Osteocyte (in vitro differentiated cells): ENCODE measurements at regions not wholly inside any gene's neighbourhood (a gene's known extent, or its start where the extent isn't known, plus 50 kb on each side); places are given as distances from the start of the nearest gene placed in this dataset.

ENCODE experiments used
- DNase-seq: peaks from one replicate; pipeline ENCODE4 v3.0.0; 2021; ENCODE audit warnings: mixed read lengths; ENCODE audit not compliant: unreplicated experiment; ENCODE audit errors: extremely low spot score
- H3K27ac Mint-ChIP-seq: one replicate; pipeline ENCODE4 v1.8.0; 2021; ENCODE audit warnings: mild to moderate bottlenecking, mixed read lengths; ENCODE audit not compliant: unreplicated experiment
- H3K27me3 Mint-ChIP-seq: one replicate; pipeline ENCODE4 v1.8.0; 2021; ENCODE audit warnings: mixed read lengths; ENCODE audit not compliant: unreplicated experiment
- H3K36me3 Mint-ChIP-seq: one replicate; pipeline ENCODE4 v1.8.0; 2021; ENCODE audit warnings: mixed read lengths; ENCODE audit not compliant: unreplicated experiment
- H3K4me1 Mint-ChIP-seq: one replicate; pipeline ENCODE4 v1.8.0; 2021; ENCODE audit warnings: mixed read lengths; ENCODE audit not compliant: unreplicated experiment
- H3K4me3 Mint-ChIP-seq: one replicate; pipeline ENCODE4 v1.8.0; 2021; ENCODE audit warnings: mild to moderate bottlenecking, moderate library complexity, mixed read lengths; ENCODE audit not compliant: unreplicated experiment
- H3K9me3 Mint-ChIP-seq: one replicate; pipeline ENCODE4 v1.8.0; 2021; ENCODE audit warnings: mixed read lengths; ENCODE audit not compliant: unreplicated experiment
- TF ChIP-seq, protein P1 (sequence below): fragments of 200-600 bp; sonication (generic); IDR thresholded peaks from 2 replicates; pipeline ENCODE4 v1.5.0; 2021; ENCODE audit warnings: antibody characterized with exemption, mild to moderate bottlenecking, moderate library complexity

GRCh38 chr2:34828481-34828880 lies 1229.4 kb upstream of the FAM98A start:
- Mint-ChIP-seq H3K27ac (no peak overlapping the region), H3K9me3 (peaks cover 30% of the 10 kb centered on the region), H3K4me1 (no peaks in the 10 kb centered on the region), H3K36me3 (no peaks in the 10 kb centered on the region), H3K4me3 (no peak overlapping the region), H3K27me3 (no peaks in the 10 kb centered on the region)
- no peak for DNase-seq
- TF ChIP-seq, protein P1, sequence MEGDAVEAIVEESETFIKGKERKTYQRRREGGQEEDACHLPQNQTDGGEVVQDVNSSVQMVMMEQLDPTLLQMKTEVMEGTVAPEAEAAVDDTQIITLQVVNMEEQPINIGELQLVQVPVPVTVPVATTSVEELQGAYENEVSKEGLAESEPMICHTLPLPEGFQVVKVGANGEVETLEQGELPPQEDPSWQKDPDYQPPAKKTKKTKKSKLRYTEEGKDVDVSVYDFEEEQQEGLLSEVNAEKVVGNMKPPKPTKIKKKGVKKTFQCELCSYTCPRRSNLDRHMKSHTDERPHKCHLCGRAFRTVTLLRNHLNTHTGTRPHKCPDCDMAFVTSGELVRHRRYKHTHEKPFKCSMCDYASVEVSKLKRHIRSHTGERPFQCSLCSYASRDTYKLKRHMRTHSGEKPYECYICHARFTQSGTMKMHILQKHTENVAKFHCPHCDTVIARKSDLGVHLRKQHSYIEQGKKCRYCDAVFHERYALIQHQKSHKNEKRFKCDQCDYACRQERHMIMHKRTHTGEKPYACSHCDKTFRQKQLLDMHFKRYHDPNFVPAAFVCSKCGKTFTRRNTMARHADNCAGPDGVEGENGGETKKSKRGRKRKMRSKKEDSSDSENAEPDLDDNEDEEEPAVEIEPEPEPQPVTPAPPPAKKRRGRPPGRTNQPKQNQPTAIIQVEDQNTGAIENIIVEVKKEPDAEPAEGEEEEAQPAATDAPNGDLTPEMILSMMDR: no peak

GRCh38 chr2:34827398-34827797 lies 1228.3 kb upstream of the FAM98A start:
- H3K27me3 Mint-ChIP-seq: no peaks in the 10 kb centered on the region
- H3K9me3 Mint-ChIP-seq: peaks cover 30% of the 10 kb centered on the region
- no peaks in the 10 kb centered on the region for H3K36me3 Mint-ChIP-seq
- no peak overlapping the region for H3K27ac Mint-ChIP-seq
- H3K4me1 Mint-ChIP-seq: no peaks in the 10 kb centered on the region
- H3K4me3 Mint-ChIP-seq: no peak overlapping the region
- no peak for DNase-seq
- TF ChIP-seq, protein P1: no peak

DNA sequence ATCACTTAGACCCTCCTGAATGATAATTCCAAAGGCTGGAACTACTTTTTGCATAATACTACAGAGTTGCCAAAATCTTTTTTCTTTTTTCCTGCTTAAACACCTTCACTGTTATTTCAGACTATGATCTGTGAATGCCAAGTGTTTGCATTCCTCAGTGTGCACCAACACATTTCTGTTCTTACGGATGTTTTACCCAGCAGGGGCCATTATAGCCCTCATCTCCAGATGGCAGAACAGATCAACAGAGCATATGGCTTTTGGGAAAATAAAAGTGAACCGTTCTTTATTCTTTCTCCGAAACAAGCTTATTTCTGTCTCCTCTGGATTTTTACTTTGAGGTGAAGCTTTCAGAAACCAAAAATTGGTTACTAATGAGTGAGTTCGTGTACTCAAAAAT lies 1226.6 kb upstream of the FAM98A start:
- Mint-ChIP-seq H3K27ac (no peak overlapping the region), H3K4me3 (no peak overlapping the region), H3K4me1 (no peaks in the 10 kb centered on the region), H3K27me3 (no peaks in the 10 kb centered on the region), H3K36me3 (no peaks in the 10 kb centered on the region), H3K9me3 (peaks cover 30% of the 10 kb centered on the region)
- TF ChIP-seq, protein P1: no peak
- no peak for DNase-seq

DNA sequence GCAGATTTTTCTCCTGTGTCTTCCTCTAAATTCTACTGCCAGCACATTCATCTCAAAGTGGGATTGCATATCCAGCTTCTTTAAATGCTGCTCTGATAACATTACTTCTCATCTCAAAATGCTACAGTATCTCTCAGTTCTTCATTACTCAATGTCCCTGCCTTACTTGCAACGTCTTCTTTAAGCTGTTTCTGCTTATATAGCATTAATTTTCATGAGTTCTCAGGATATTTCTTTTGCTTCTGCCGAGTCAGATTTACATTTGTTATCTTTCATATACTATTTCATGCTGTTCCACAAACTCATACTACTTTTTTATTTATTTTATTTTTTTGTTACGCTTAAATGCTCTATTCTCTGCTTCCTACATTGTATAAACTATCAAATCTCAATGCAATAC lies 1223.5 kb upstream of the FAM98A start:
- Mint-ChIP-seq H3K36me3 (no peaks in the 10 kb centered on the region), H3K4me1 (no peaks in the 10 kb centered on the region), H3K4me3 (no peak overlapping the region), H3K27ac (no peak overlapping the region), H3K27me3 (no peaks in the 10 kb centered on the region), H3K9me3 (peaks cover 9% of the 10 kb centered on the region)
- TF ChIP-seq, protein P1: no peak
- no peak for DNase-seq

DNA sequence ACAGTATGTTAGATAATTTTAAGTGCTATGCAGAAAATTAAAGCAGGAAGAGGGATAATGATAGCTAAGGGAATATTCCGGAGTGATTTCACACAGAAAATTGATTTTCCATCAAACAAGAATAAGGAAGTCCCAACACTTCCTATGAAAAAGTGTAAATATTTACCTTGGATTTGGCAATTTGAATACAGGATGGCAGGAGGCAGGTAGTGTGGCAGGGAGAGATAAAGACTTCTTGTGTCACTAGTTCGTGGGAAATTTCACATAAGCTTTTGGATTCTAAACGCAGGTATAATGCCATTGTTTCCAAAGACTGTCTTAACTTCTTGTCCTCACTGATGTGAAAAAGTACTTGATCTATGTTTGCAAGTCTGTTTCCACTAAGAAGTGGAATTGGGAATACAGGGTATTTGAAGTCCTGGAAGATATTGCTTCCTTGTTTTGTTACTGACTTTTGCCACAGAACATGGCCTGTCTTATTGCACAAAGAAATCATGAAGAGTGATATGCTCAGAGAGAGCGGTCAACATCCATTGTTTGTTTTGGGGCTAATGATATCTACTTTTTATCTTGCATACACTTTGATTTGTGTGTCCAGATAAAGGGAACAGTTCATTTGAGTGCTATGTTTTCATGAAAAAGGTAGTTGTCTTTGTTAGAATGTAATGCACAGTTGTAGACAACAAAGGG lies 1216.1 kb upstream of the FAM98A start:
- DNase-seq: no peak
- no peak overlapping the region for H3K27ac Mint-ChIP-seq
- no peaks in the 10 kb centered on the region for H3K4me1 Mint-ChIP-seq
- H3K9me3 Mint-ChIP-seq: peaks cover 3% of the 10 kb centered on the region
- H3K4me3 Mint-ChIP-seq: no peak overlapping the region
- TF ChIP-seq, protein P1: no peak
- no peaks in the 10 kb centered on the region for H3K27me3 Mint-ChIP-seq
- H3K36me3 Mint-ChIP-seq: no peaks in the 10 kb centered on the region
